ENCODE measurements at regions not wholly inside any gene's neighbourhood (a gene's known extent, or its start where the extent isn't known, plus 50 kb on each side); places are given as distances from the start of the nearest gene placed in this dataset.

DNA sequence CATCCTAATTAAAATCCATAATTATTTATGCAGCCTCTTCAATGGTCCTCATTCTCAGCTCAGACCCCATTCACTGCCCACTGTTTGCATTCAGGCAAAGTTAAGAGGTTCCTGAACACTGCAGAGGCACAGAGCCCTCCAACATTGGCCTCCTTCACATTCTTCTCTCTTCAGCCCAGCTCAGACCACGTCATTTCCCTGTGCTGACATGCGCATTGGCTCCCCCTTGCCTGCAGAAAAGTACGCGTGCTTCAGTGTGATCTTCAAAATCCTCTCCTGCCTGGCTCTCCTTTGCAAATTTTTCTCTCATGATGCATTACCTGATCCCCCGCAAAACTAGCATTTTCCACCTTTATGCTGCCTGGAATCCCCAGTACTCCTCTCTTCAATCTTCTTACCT is 552.3 kb downstream of the NTRK3 start:
- TF ChIP-seq ZNF274 (CRISPR knock-in tag; IDR thresholded peaks at IDR 0.05), result no peak
- no peak for TF ChIP-seq FOXM1 (CRISPR knock-in tag; IDR thresholded peaks at IDR 0.05)
- TF ChIP-seq, protein P1, sequence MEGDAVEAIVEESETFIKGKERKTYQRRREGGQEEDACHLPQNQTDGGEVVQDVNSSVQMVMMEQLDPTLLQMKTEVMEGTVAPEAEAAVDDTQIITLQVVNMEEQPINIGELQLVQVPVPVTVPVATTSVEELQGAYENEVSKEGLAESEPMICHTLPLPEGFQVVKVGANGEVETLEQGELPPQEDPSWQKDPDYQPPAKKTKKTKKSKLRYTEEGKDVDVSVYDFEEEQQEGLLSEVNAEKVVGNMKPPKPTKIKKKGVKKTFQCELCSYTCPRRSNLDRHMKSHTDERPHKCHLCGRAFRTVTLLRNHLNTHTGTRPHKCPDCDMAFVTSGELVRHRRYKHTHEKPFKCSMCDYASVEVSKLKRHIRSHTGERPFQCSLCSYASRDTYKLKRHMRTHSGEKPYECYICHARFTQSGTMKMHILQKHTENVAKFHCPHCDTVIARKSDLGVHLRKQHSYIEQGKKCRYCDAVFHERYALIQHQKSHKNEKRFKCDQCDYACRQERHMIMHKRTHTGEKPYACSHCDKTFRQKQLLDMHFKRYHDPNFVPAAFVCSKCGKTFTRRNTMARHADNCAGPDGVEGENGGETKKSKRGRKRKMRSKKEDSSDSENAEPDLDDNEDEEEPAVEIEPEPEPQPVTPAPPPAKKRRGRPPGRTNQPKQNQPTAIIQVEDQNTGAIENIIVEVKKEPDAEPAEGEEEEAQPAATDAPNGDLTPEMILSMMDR (CRISPR knock-in tag; IDR thresholded peaks at IDR 0.05), result no peak
- TF ChIP-seq POLR2AphosphoS2 (IDR thresholded peaks at IDR 0.05; ENCODE audit: low read depth, low read length), result no peak
- no peak for TF ChIP-seq EZH2 (conservative IDR thresholded peaks at IDR 0.05; ENCODE audit: low read depth, low read length)
- no peak for TF ChIP-seq NFYC (CRISPR knock-in tag; IDR thresholded peaks at IDR 0.05)
- TF ChIP-seq NFKBIZ (CRISPR knock-in tag; IDR thresholded peaks at IDR 0.05), result no peak
- TF ChIP-seq MXI1 (IDR thresholded peaks at IDR 0.05; ENCODE audit: borderline replicate concordance, low read depth, low read length), result no peak
- TF ChIP-seq, protein P2, sequence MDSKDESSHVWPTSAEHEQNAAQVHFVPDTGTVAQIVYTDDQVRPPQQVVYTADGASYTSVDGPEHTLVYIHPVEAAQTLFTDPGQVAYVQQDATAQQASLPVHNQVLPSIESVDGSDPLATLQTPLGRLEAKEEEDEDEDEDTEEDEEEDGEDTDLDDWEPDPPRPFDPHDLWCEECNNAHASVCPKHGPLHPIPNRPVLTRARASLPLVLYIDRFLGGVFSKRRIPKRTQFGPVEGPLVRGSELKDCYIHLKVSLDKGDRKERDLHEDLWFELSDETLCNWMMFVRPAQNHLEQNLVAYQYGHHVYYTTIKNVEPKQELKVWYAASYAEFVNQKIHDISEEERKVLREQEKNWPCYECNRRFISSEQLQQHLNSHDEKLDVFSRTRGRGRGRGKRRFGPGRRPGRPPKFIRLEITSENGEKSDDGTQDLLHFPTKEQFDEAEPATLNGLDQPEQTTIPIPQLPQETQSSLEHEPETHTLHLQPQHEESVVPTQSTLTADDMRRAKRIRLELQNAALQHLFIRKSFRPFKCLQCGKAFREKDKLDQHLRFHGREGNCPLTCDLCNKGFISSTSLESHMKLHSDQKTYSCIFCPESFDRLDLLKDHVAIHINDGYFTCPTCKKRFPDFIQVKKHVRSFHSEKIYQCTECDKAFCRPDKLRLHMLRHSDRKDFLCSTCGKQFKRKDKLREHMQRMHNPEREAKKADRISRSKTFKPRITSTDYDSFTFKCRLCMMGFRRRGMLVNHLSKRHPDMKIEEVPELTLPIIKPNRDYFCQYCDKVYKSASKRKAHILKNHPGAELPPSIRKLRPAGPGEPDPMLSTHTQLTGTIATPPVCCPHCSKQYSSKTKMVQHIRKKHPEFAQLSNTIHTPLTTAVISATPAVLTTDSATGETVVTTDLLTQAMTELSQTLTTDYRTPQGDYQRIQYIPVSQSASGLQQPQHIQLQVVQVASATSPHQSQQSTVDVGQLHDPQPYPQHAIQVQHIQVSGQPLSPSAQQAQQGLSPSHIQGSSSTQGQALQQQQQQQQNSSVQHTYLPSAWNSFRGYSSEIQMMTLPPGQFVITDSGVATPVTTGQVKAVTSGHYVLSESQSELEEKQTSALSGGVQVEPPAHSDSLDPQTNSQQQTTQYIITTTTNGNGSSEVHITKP (CRISPR knock-in tag; IDR thresholded peaks at IDR 0.05; ENCODE audit: low read depth), result no peak

All from HepG2 (cell line).